Suprapubic skin (tissue), 4 donors: ENCODE measurements at regions not wholly inside any gene's neighbourhood (a gene's known extent, or its start where the extent isn't known, plus 50 kb on each side); places are given as distances from the start of the nearest gene placed in this dataset.
"Not testable (repeated sequence)": the region's sequence is repeated elsewhere in the genome, so short reads cannot be mapped to it uniquely, and the experiment has no call there.

Source experiments
- DNase-seq, 2 donors: peaks; one replicate each; pipeline ENCODE4 v3.0.0-alpha.2; 2019; ENCODE audit warnings: low spot score in 2 of 2
- H3K27ac ChIP-seq: fragments of 200-600 bp; sonication (generic); one replicate; pipeline ENCODE4 v1.5.1; 2019
- H3K27me3 ChIP-seq: fragments of 200-600 bp; sonication (generic); one replicate; pipeline ENCODE4 v1.5.1; 2019
- H3K36me3 ChIP-seq: fragments of 200-600 bp; sonication (generic); one replicate; pipeline ENCODE4 v1.5.1; 2019
- H3K4me1 ChIP-seq: fragments of 200-600 bp; sonication (generic); one replicate; pipeline ENCODE4 v1.5.1; 2019
- H3K4me3 ChIP-seq: fragments of 200-600 bp; sonication (generic); one replicate; pipeline ENCODE4 v1.5.1; 2019; ENCODE audit warnings: mild to moderate bottlenecking
- H3K9me3 ChIP-seq: fragments of 200-600 bp; sonication (generic); one replicate; pipeline ENCODE4 v1.5.1; 2019
- CTCF ChIP-seq, 2 donors: fragments of 200-600 bp in 1 of 2; fragments of 450-650 bp in 1 of 2; sonication (generic) in 1 of 2; IDR thresholded peaks; one replicate each; pipeline ENCODE4 v1.5.1; 2016 to 2019; ENCODE audit warnings: antibody characterized with exemption in 2 of 2, mild to moderate bottlenecking in 1 of 2, moderate library complexity in 1 of 2
- EP300 ChIP-seq: sonication (generic); formaldehyde crosslinking; IDR thresholded peaks from one replicate; pipeline ENCODE4 v1.6.1; 2017; ENCODE audit warnings: antibody characterized with exemption
- POLR2A ChIP-seq, 2 donors: fragments of 450-650 bp; IDR thresholded peaks; one replicate each; pipeline ENCODE4 v1.6.1; 2017; ENCODE audit warnings: antibody characterized with exemption in 2 of 2, mild to moderate bottlenecking in 2 of 2, moderate library complexity in 2 of 2
- POLR2AphosphoS5 ChIP-seq, 3 donors: sonication (generic); formaldehyde crosslinking; IDR thresholded peaks; one replicate each; pipeline ENCODE4 v1.6.1; 2017; ENCODE audit warnings: antibody characterized with exemption in 3 of 3
- whole genome bisulfite sequencing: methylation state at CpG from one replicate; pipeline ENCODE4 v1.1.5; 2018; 5-methylcytosine and 5-hydroxymethylcytosine counted together

GRCh38 chr3:20527368-20527767 is 341.4 kb upstream of the SGO1 start:
- H3K27me3 ChIP-seq: no peaks in the 10 kb centered on the region
- H3K4me3 ChIP-seq: no peak overlapping the region
- DNase-seq: no peak
- WGBS: 60% methylated on average over 1 of the region's 1 CpG
- H3K36me3 ChIP-seq: no peaks in the 10 kb centered on the region
- H3K27ac ChIP-seq: no peak overlapping the region
- TF ChIP-seq EP300: no peak
- no peak for TF ChIP-seq POLR2A (IDR thresholded peaks at IDR 0.05)
- no peak for TF ChIP-seq CTCF (IDR thresholded peaks at IDR 0.05)
- no peaks in the 10 kb centered on the region for H3K4me1 ChIP-seq
- H3K9me3 ChIP-seq: no peaks in the 10 kb centered on the region

- Histone ChIP-seq H3K4me3 (no peak overlapping the region), H3K36me3 (no peaks in the 10 kb centered on the region), H3K27ac (no peak overlapping the region), H3K4me1 (no peaks in the 10 kb centered on the region), H3K9me3 (no peaks in the 10 kb centered on the region), H3K27me3 (no peaks in the 10 kb centered on the region)
- no peak for DNase-seq
- TF ChIP-seq CTCF (IDR thresholded peaks at IDR 0.05): no peak
- no peak for TF ChIP-seq POLR2AphosphoS5 (IDR thresholded peaks at IDR 0.05)
- no peak for TF ChIP-seq EP300
- TF ChIP-seq POLR2A (IDR thresholded peaks at IDR 0.05): no peak
Measured at GRCh38 chr3:20524328-20524727, 338.3 kb upstream of the SGO1 start.

GRCh38 chr3:20523293-20523692 is 337.3 kb upstream of the SGO1 start:
- H3K27ac ChIP-seq: no peak overlapping the region
- H3K36me3 ChIP-seq: no peaks in the 10 kb centered on the region
- H3K4me1 ChIP-seq: no peaks in the 10 kb centered on the region
- TF ChIP-seq EP300 (no peak), POLR2A (IDR thresholded peaks at IDR 0.05) (no peak), POLR2AphosphoS5 (IDR thresholded peaks at IDR 0.05) (no peak), CTCF (IDR thresholded peaks at IDR 0.05) (no peak)
- no peak overlapping the region for H3K4me3 ChIP-seq
- DNase-seq: no peak
- no peaks in the 10 kb centered on the region for H3K27me3 ChIP-seq
- no peaks in the 10 kb centered on the region for H3K9me3 ChIP-seq

GRCh38 chr3:20517316-20517715 is 331.3 kb upstream of the SGO1 start:
- not testable (repeated sequence) for H3K4me3 ChIP-seq, DNase-seq, H3K9me3 ChIP-seq, H3K4me1 ChIP-seq, H3K27me3 ChIP-seq, H3K36me3 ChIP-seq, H3K27ac ChIP-seq
- WGBS: 94% methylated on average over 10 of the region's 10 CpGs

GRCh38 chr3:20516311-20516710 is 330.3 kb upstream of the SGO1 start:
- Histone ChIP-seq H3K4me1 (no peaks in the 10 kb centered on the region), H3K9me3 (no peaks in the 10 kb centered on the region), H3K4me3 (no peak overlapping the region), H3K36me3 (no peaks in the 10 kb centered on the region), H3K27me3 (no peaks in the 10 kb centered on the region), H3K27ac (no peak overlapping the region)
- DNase-seq: no peak
- no peak for TF ChIP-seq POLR2A (IDR thresholded peaks at IDR 0.05)
- TF ChIP-seq EP300: no peak
- TF ChIP-seq CTCF (IDR thresholded peaks at IDR 0.05): no peak
- no peak for TF ChIP-seq POLR2AphosphoS5 (IDR thresholded peaks at IDR 0.05)

- DNase-seq: no peak
- no peak for TF ChIP-seq POLR2A (IDR thresholded peaks at IDR 0.05)
- TF ChIP-seq CTCF (IDR thresholded peaks at IDR 0.05): no peak
- no peak for TF ChIP-seq EP300
- no peak for TF ChIP-seq POLR2AphosphoS5 (IDR thresholded peaks at IDR 0.05)
Measured at GRCh38 chr3:20515834-20516233, 329.8 kb upstream of the SGO1 start.

More at GRCh38 chr3:20515834-20516233, 329.8 kb upstream of the SGO1 start:
- Histone ChIP-seq H3K36me3 (no peaks in the 10 kb centered on the region), H3K27ac (no peak overlapping the region), H3K4me3 (no peak overlapping the region), H3K27me3 (no peaks in the 10 kb centered on the region), H3K9me3 (no peaks in the 10 kb centered on the region), H3K4me1 (no peaks in the 10 kb centered on the region)
